ENCODE measurements at regions not wholly inside any gene's neighbourhood (a gene's known extent, or its start where the extent isn't known, plus 50 kb on each side); places are given as distances from the start of the nearest gene placed in this dataset.

GRCh38 chr5:173668245-173668800 is 51.9 kb upstream of the BOD1 start:
- no peaks in the 10 kb centered on the region for H4K20me1 ChIP-seq (replicated peaks in 1 of 2; ENCODE audit: control insufficient read depth in 1 of 2, insufficient read depth in 2 of 2, low read length in 2 of 2)
- peaks cover 3% of the 10 kb centered on the region; the same call in 1 of the 2 replicates for H3K23me2 ChIP-seq (ENCODE audit: low read depth, low read length)
- no peak overlapping the region for H3K9ac ChIP-seq (replicated peaks in 1 of 4; ENCODE audit: extremely low read depth in 1 of 4, low read depth in 3 of 4, low read length in 3 of 4)
- no peak overlapping the region for H3K4me3 ChIP-seq (ENCODE audit: extremely low read depth in 1 of 4, insufficient read depth in 2 of 4, low read depth in 3 of 4, low read length in 4 of 4)
- H3K79me1 ChIP-seq (ENCODE audit: low read depth, low read length) = no peaks in the 10 kb centered on the region
- H3K4me1 ChIP-seq (replicated peaks in 1 of 4; ENCODE audit: control insufficient read depth in 3 of 4, insufficient read depth in 4 of 4, low read length in 3 of 4) = peaks cover 5 to 16% (median 8%) of the 10 kb centered on the region in 4 experiments; a peak in 5 of 7 replicates
- FAIRE-seq (no peak), DNase-seq (ENCODE audit: low read depth in 1 of 2, low spot score in 2 of 2) (no peak)
- peak overlapping the region; percentile 100 for H2BK20ac ChIP-seq (ENCODE audit: low read length)
- H3K4ac ChIP-seq (replicated peaks; ENCODE audit: insufficient read length, low read depth, low read length) = peak overlapping the region; percentile 86
- peak overlapping the region; percentile 97 for H2AK5ac ChIP-seq (ENCODE audit: low read depth, low read length)
- H2BK5ac ChIP-seq (ENCODE audit: low read depth, low read length) = peak overlapping the region; percentile 99; the same call in 1 of the 2 replicates
- ChIA-PET CTCF (ENCODE audit: partially characterized antibody) (no interaction called here), POLR2A (ENCODE audit: partially characterized antibody) (no interaction called here)
- peak overlapping the region; percentile 2 for H3K14ac ChIP-seq (ENCODE audit: insufficient read length)
- peaks cover 13 to 17% of the 10 kb centered on the region in 2 experiments for H3K9me3 ChIP-seq (ENCODE audit: insufficient read depth in 2 of 2, low read depth in 1 of 2, low read length in 1 of 2)
- no peaks in the 10 kb centered on the region for H3K27me3 ChIP-seq (replicated peaks in 1 of 4; ENCODE audit: control insufficient read depth in 3 of 4, extremely low read depth in 1 of 4, insufficient read depth in 3 of 4, low read length in 3 of 4)
- H4K91ac ChIP-seq (replicated peaks; ENCODE audit: insufficient read length, low read length) = peak overlapping the region; percentile 100
- no peak overlapping the region for H3K27ac ChIP-seq (ENCODE audit: low read depth, low read length)
- no peak overlapping the region for H2AFZ ChIP-seq (ENCODE audit: low read length)
- peak overlapping the region; percentile 99 for H3K18ac ChIP-seq (ENCODE audit: extremely low read depth, low read length)
- no peak overlapping the region for H3K23ac ChIP-seq (ENCODE audit: insufficient read length)
- peak overlapping the region; percentile 95 for H2BK15ac ChIP-seq (ENCODE audit: low read length)
- no peak overlapping the region for H3K56ac ChIP-seq (replicated peaks; ENCODE audit: insufficient read length, low read depth, low read length)
- WGBS, 2 experiments (ENCODE audit: extremely low coverage in 1 of 2, insufficient coverage in 1 of 2, insufficient read length in 1 of 2, insufficient replicate concordance in 2 of 2, low coverage in 1 of 2, low lambda C conversion rate in 2 of 2, missing lambda C conversion rate in 1 of 2) = 79% methylated on average over 2 of the region's 2 CpGs; no CpG with 5 or more reads in 1 of the 2 experiments
- peak overlapping the region; percentile 100; the same call in 1 of the 2 replicates for H2BK12ac ChIP-seq (ENCODE audit: low read depth, low read length)
- no peaks in the 10 kb centered on the region for H3K79me2 ChIP-seq (ENCODE audit: control insufficient read depth in 1 of 2, insufficient read depth in 2 of 2, low read length in 2 of 2)
- peak overlapping the region; percentile 83 for H4K5ac ChIP-seq (ENCODE audit: insufficient read length, low read depth, low read length)
- H3K4me2 ChIP-seq (ENCODE audit: insufficient read depth in 1 of 2, low read depth in 2 of 2, low read length in 2 of 2) = no peak overlapping the region
- H4K8ac ChIP-seq (ENCODE audit: extremely low read depth, insufficient read depth, low read length) = no peak overlapping the region
- peak overlapping the region; percentile 95 for H2BK120ac ChIP-seq (replicated peaks; ENCODE audit: low read depth, low read length)
- peaks cover 0 to 4% (median 0%) of the 10 kb centered on the region in 4 experiments; a peak in 1 of 8 replicates for H3K36me3 ChIP-seq (ENCODE audit: control insufficient read depth in 2 of 4, insufficient read depth in 4 of 4, low read length in 3 of 4)
